Stomach (tissue), 8 donors: ENCODE measurements at regions not wholly inside any gene's neighbourhood (a gene's known extent, or its start where the extent isn't known, plus 50 kb on each side); places are given as distances from the start of the nearest gene placed in this dataset.

ENCODE experiments used
- DNase-seq, 2 donors: peaks; one replicate each; pipeline versions ENCODE4 v3.0.0 to v3.0.0-alpha.2; 2013 to 2019
- H3K27ac ChIP-seq, 5 donors: fragments of 200-600 bp in 4 of 5; sonication (generic) in 4 of 5; one replicate each; pipeline ENCODE4 v1.5.1; 2013 to 2019; ENCODE audit warnings: mild to moderate bottlenecking in 1 of 5, moderate library complexity in 1 of 5
- H3K27me3 ChIP-seq, 3 donors: fragments of 200-600 bp; sonication (generic); one replicate each; pipeline ENCODE4 v1.5.1; 2017 to 2019; ENCODE audit warnings: mixed run types in 1 of 3
- H3K36me3 ChIP-seq, 4 donors: fragments of 200-600 bp; sonication (generic); 1 replicate in 3 of 4; 2 replicates in 1 of 4; pipeline ENCODE4 v1.5.1; 2016 to 2019
- H3K4me1 ChIP-seq, 4 donors: fragments of 200-600 bp; sonication (generic); one replicate each; pipeline ENCODE4 v1.5.1; 2016 to 2019
- H3K4me3 ChIP-seq, 4 donors: fragments of 200-600 bp; sonication (generic) in 3 of 4; one replicate each; pipeline ENCODE4 v1.5.1; 2016 to 2019; ENCODE audit warnings: mild to moderate bottlenecking in 1 of 4
- H3K9me3 ChIP-seq, 4 donors: fragments of 200-600 bp; sonication (generic); one replicate each; pipeline ENCODE4 v1.5.1; 2016 to 2019
- EP300 ChIP-seq: sonication (generic); formaldehyde crosslinking; IDR thresholded peaks from one replicate; pipeline ENCODE4 v1.6.1; 2017; ENCODE audit warnings: antibody characterized with exemption
- POLR2A ChIP-seq, 4 donors: fragments of 450-650 bp; IDR thresholded peaks; one replicate each; pipeline ENCODE4 v1.6.1; 2016; ENCODE audit warnings: antibody characterized with exemption in 4 of 4, control low read depth in 2 of 4, mild to moderate bottlenecking in 1 of 4, moderate library complexity in 1 of 4
- POLR2AphosphoS5 ChIP-seq, 3 donors: sonication (generic); formaldehyde crosslinking; IDR thresholded peaks; one replicate each; pipeline ENCODE4 v1.6.1; 2016; ENCODE audit warnings: antibody characterized with exemption in 3 of 3
- WGBS, 5 donors: extraction: QIAGEN DNeasy Blood & Tissue Kit in 3 of 5; methylation state at CpG; one replicate each; pipeline versions ENCODE4 v1.1.5 to v1.1.7; 2013 to 2018; 5-methylcytosine and 5-hydroxymethylcytosine counted together
- intact Hi-C: fragments of 100-400 bp; cut with DNase I; formaldehyde crosslinking; loops from one replicate; pipeline ENCODE4 v1.15.1; 2023; ENCODE audit warnings: low total_unique reads
- TF ChIP-seq, protein P1 (sequence below), 7 experiments: fragments of 450-650 bp in 4 of 7; fragments of 200-600 bp in 3 of 7; sonication (generic) in 3 of 7; IDR thresholded peaks; one replicate each; pipeline ENCODE4 v1.5.1; 2016 to 2019; ENCODE audit warnings: antibody characterized with exemption in 7 of 7, control low read depth in 2 of 7, mild to moderate bottlenecking in 1 of 7
- donor health status: healthy with polysubstance abuse.
- donor health status: Bipolar disorder and iron deficiency.
- donor health status: healthy.

GRCh38 chr2:4053769-4054493, 350.6 kb downstream of the DCDC2C start:
- WGBS, 5 donors: 45 to 60% (median 58%) methylated on average over 7 of the region's 7 CpGs
- no peaks in the 10 kb centered on the region for H3K9me3 ChIP-seq
- H3K4me3 ChIP-seq: no peak overlapping the region
- H3K4me1 ChIP-seq: no peaks in the 10 kb centered on the region
- DNase-seq: no peak
- no peaks in the 10 kb centered on the region for H3K27me3 ChIP-seq
- H3K36me3 ChIP-seq: no peaks in the 10 kb centered on the region
- no peak overlapping the region for H3K27ac ChIP-seq
- intact Hi-C loops: no loop called here
- TF ChIP-seq EP300: no peak
- TF ChIP-seq, protein P1, sequence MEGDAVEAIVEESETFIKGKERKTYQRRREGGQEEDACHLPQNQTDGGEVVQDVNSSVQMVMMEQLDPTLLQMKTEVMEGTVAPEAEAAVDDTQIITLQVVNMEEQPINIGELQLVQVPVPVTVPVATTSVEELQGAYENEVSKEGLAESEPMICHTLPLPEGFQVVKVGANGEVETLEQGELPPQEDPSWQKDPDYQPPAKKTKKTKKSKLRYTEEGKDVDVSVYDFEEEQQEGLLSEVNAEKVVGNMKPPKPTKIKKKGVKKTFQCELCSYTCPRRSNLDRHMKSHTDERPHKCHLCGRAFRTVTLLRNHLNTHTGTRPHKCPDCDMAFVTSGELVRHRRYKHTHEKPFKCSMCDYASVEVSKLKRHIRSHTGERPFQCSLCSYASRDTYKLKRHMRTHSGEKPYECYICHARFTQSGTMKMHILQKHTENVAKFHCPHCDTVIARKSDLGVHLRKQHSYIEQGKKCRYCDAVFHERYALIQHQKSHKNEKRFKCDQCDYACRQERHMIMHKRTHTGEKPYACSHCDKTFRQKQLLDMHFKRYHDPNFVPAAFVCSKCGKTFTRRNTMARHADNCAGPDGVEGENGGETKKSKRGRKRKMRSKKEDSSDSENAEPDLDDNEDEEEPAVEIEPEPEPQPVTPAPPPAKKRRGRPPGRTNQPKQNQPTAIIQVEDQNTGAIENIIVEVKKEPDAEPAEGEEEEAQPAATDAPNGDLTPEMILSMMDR (IDR thresholded peaks at IDR 0.05): no peak
- no peak for TF ChIP-seq POLR2A (IDR thresholded peaks at IDR 0.05)
- no peak for TF ChIP-seq POLR2AphosphoS5 (IDR thresholded peaks at IDR 0.05)

GRCh38 chr2:4066217-4066616, 362.8 kb downstream of the DCDC2C start:
- TF ChIP-seq POLR2AphosphoS5 (IDR thresholded peaks at IDR 0.05) (no peak), POLR2A (IDR thresholded peaks at IDR 0.05) (no peak), EP300 (no peak)
- TF ChIP-seq, protein P1 (IDR thresholded peaks at IDR 0.05): no peak
- intact Hi-C loops: no loop called here
- 70 to 87% (median 84%) methylated on average over 4 of the region's 4 CpGs for WGBS, 5 donors
- Histone ChIP-seq H3K36me3 (no peaks in the 10 kb centered on the region), H3K9me3 (peaks cover 0 to 3% (median 0%) of the 10 kb centered on the region in 4 donors), H3K27me3 (no peaks in the 10 kb centered on the region), H3K27ac (no peak overlapping the region), H3K4me1 (no peaks in the 10 kb centered on the region), H3K4me3 (no peak overlapping the region)
- no peak for DNase-seq

GRCh38 chr2:4073026-4073569, 369.7 kb downstream of the DCDC2C start:
- TF ChIP-seq EP300: no peak
- no peak for TF ChIP-seq POLR2AphosphoS5 (IDR thresholded peaks at IDR 0.05)
- no peak for TF ChIP-seq POLR2A (IDR thresholded peaks at IDR 0.05)
- TF ChIP-seq, protein P1 (IDR thresholded peaks at IDR 0.05): no peak
- Histone ChIP-seq H3K36me3 (no peaks in the 10 kb centered on the region), H3K4me3 (no peak overlapping the region), H3K9me3 (no peaks in the 10 kb centered on the region), H3K4me1 (no peaks in the 10 kb centered on the region), H3K27me3 (no peaks in the 10 kb centered on the region), H3K27ac (no peak overlapping the region)
- WGBS, 5 donors: 66 to 72% (median 70%) methylated on average over 10 to 11 of the region's 11 CpGs
- no peak for DNase-seq
- intact Hi-C loops: no loop called here

DNA sequence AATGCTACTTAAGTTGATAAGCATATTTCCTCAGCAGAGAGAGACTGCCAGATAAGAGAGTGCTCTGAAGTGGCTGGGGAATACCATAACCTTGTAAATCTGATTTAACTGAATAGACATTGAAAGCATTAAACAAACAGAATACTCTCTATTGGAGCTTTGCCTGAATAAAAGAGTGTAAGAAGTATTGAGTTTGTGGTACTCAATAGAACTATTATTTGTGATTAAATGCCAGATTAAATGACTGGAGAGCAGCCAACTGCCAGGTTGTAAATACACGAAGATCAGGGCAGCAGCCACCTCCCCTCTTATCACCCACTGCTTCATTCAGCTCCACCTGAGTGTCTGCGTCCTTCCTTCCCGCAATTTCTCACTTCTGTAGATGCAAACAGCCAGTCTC, 373.6 kb downstream of the DCDC2C start:
- WGBS, 5 donors: 25 to 49% (median 31%) methylated on average over 3 of the region's 3 CpGs
- Histone ChIP-seq H3K36me3 (no peaks in the 10 kb centered on the region), H3K27ac (no peak overlapping the region), H3K4me3 (no peak overlapping the region), H3K4me1 (no peaks in the 10 kb centered on the region), H3K27me3 (no peaks in the 10 kb centered on the region), H3K9me3 (no peaks in the 10 kb centered on the region)
- DNase-seq: no peak
- no peak for TF ChIP-seq EP300
- TF ChIP-seq POLR2A (IDR thresholded peaks at IDR 0.05): no peak
- no peak for TF ChIP-seq POLR2AphosphoS5 (IDR thresholded peaks at IDR 0.05)
- TF ChIP-seq, protein P1 (IDR thresholded peaks at IDR 0.05): no peak
- intact Hi-C loops: no loop called here
